AG09309 (cell line): ENCODE measurements at regions not wholly inside any gene's neighbourhood (a gene's known extent, or its start where the extent isn't known, plus 50 kb on each side); places are given as distances from the start of the nearest gene placed in this dataset.

Source experiments
- DNase-seq: peaks from one replicate; pipeline ENCODE4 v3.0.0-alpha.2; 2010; ENCODE audit warnings: low read depth
- H3K4me3 ChIP-seq: 2 replicates; pipeline ENCODE4 v1.5.1; 2011; ENCODE audit warnings: mild to moderate bottlenecking, low read depth, low read length, moderate library complexity; ENCODE audit not compliant: control insufficient read depth
- CTCF ChIP-seq: IDR thresholded peaks from 2 replicates; pipeline ENCODE4 v1.5.1; 2011; ENCODE audit warnings: mild to moderate bottlenecking, low read depth, low read length, inconsistent platforms; ENCODE audit not compliant: insufficient read depth, control insufficient read depth; ENCODE audit errors: missing control alignments

GRCh38 chr3:64336488-64336887 is 111.2 kb upstream of the PRICKLE2 start:
- no peak overlapping the region for H3K4me3 ChIP-seq
- no peak for DNase-seq
- TF ChIP-seq CTCF, result no peak

GRCh38 chr3:64332459-64333350 is 107.4 kb upstream of the PRICKLE2 start:
- no peak for DNase-seq
- H3K4me3 ChIP-seq, result no peak overlapping the region
- no peak for TF ChIP-seq CTCF

- no peak for TF ChIP-seq CTCF
- no peak for DNase-seq
- no peak overlapping the region for H3K4me3 ChIP-seq
Measured at GRCh38 chr3:64331605-64332004, 106.3 kb upstream of the PRICKLE2 start.

- H3K4me3 ChIP-seq, result no peak overlapping the region
- no peak for TF ChIP-seq CTCF
- no peak for DNase-seq
Measured at GRCh38 chr3:64329037-64329436, 103.8 kb upstream of the PRICKLE2 start.

GRCh38 chr3:64327100-64327804 is 102.0 kb upstream of the PRICKLE2 start:
- no peak for DNase-seq
- H3K4me3 ChIP-seq, result no peak overlapping the region
- no peak for TF ChIP-seq CTCF

- no peak for DNase-seq
- TF ChIP-seq CTCF, result no peak
- H3K4me3 ChIP-seq, result no peak overlapping the region
Measured at GRCh38 chr3:64321747-64322146, 96.5 kb upstream of the PRICKLE2 start.
